ENCODE measurements at regions not wholly inside any gene's neighbourhood (a gene's known extent, or its start where the extent isn't known, plus 50 kb on each side); places are given as distances from the start of the nearest gene placed in this dataset.

DNA sequence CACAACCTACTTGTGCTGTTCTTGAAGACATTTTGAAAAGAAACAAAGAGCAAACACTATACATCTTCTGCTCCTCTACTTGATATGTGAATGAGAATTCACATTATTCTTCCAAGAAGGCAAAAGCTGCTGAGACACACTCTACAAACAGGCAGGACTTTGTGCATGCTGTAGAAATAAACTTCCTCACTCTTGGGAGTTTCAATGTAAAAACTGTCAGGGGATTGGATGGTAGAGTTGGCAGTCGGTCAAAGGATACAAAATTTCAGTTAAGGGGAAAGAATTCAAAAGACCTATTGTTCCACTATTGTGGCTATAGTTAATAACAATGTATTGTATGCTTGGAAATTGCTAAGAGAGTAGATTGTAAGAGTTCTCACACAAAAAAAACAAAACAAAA lies 196.3 kb downstream of the MC4R start (continued):
- TF ChIP-seq, protein P1, sequence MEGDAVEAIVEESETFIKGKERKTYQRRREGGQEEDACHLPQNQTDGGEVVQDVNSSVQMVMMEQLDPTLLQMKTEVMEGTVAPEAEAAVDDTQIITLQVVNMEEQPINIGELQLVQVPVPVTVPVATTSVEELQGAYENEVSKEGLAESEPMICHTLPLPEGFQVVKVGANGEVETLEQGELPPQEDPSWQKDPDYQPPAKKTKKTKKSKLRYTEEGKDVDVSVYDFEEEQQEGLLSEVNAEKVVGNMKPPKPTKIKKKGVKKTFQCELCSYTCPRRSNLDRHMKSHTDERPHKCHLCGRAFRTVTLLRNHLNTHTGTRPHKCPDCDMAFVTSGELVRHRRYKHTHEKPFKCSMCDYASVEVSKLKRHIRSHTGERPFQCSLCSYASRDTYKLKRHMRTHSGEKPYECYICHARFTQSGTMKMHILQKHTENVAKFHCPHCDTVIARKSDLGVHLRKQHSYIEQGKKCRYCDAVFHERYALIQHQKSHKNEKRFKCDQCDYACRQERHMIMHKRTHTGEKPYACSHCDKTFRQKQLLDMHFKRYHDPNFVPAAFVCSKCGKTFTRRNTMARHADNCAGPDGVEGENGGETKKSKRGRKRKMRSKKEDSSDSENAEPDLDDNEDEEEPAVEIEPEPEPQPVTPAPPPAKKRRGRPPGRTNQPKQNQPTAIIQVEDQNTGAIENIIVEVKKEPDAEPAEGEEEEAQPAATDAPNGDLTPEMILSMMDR (IDR thresholded peaks at IDR 0.05 in 2 of 3, conservative IDR thresholded peaks at IDR 0.05 in 1 of 3; ENCODE audit: control insufficient read depth in 2 of 3, extremely low read depth in 1 of 3, insufficient read depth in 1 of 3, low read depth in 3 of 3, low read length in 3 of 3): no peak
- TF ChIP-seq TCF12 (IDR thresholded peaks at IDR 0.05; ENCODE audit: low read depth, low read length) (no peak), CHD2 (IDR thresholded peaks at IDR 0.05; ENCODE audit: borderline replicate concordance, low read depth, low read length) (no peak), SUPT20H (IDR thresholded peaks at IDR 0.05; ENCODE audit: borderline replicate concordance, control insufficient read depth, low read depth, low read length) (no peak), NFIC (IDR thresholded peaks at IDR 0.05; ENCODE audit: low read depth, low read length) (no peak), CHD4 (IDR thresholded peaks at IDR 0.05) (no peak)
- TF ChIP-seq, protein P2, sequence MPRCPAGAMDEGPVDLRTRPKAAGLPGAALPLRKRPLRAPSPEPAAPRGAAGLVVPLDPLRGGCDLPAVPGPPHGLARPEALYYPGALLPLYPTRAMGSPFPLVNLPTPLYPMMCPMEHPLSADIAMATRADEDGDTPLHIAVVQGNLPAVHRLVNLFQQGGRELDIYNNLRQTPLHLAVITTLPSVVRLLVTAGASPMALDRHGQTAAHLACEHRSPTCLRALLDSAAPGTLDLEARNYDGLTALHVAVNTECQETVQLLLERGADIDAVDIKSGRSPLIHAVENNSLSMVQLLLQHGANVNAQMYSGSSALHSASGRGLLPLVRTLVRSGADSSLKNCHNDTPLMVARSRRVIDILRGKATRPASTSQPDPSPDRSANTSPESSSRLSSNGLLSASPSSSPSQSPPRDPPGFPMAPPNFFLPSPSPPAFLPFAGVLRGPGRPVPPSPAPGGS (IDR thresholded peaks at IDR 0.05; ENCODE audit: borderline replicate concordance, insufficient read depth, low read depth, low read length, poor library complexity, severe bottlenecking): no peak
- TF ChIP-seq, protein P3, sequence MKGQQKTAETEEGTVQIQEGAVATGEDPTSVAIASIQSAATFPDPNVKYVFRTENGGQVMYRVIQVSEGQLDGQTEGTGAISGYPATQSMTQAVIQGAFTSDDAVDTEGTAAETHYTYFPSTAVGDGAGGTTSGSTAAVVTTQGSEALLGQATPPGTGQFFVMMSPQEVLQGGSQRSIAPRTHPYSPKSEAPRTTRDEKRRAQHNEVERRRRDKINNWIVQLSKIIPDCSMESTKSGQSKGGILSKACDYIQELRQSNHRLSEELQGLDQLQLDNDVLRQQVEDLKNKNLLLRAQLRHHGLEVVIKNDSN (IDR thresholded peaks at IDR 0.05; ENCODE audit: borderline replicate concordance, extremely low read length, insufficient read depth, low read depth, low read length): no peak

DNA sequence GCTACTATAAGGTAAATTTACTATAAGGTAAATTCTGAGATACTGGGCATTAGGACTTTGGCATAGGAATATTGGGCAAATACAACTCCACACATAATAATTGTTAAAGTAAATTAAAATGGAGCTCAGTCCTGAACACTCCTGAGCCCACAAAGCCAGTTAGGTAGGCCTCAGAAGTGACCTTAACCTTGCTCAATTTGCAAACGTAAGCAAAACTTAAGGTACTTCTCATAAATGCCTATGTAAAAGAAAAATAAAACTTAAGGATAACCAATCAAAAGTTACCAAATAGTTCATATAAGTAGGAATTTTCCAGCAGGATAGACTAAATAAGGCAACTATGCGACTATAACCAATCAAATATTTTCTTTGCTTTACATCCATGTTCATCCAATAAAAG lies 197.7 kb downstream of the MC4R start:
- intact Hi-C loops (cut with micrococcal nuclease; ENCODE audit: unreplicated experiment) (no loop called here), in situ Hi-C loops (cut with MboI) (no loop called here)
- CTCF ChIA-PET: no interaction called here
- WGBS (ENCODE audit: insufficient coverage, insufficient replicate concordance, low lambda C conversion rate, missing lambda C conversion rate): 30% methylated on average over 2 of the region's 2 CpGs
- SMC1A ChIA-PET (ENCODE audit: uncharacterized antibody, unreplicated experiment): interaction anchor here (1.5 kb wide), 1 partner anchor 8 kb away, joined by 6 read pairs; no protein-coding TSS in a partner anchor
- Histone ChIP-seq H3K79me2 (ENCODE audit: control insufficient read depth, insufficient read depth, low read length) (no peaks in the 10 kb centered on the region), H3K4me3 (no peak overlapping the region), H3K9ac (ENCODE audit: control insufficient read depth, insufficient read depth, low read length) (no peak overlapping the region), H3K4me2 (ENCODE audit: control insufficient read depth, insufficient read depth) (no peak overlapping the region), H4K20me1 (ENCODE audit: control insufficient read depth, insufficient read depth) (no peaks in the 10 kb centered on the region), H2AFZ (ENCODE audit: control insufficient read depth, low read depth, low read length) (no peak overlapping the region), H3K9me3 (replicated peaks; ENCODE audit: control insufficient read depth, insufficient read depth, low read length) (no peaks in the 10 kb centered on the region), H3K27ac (ENCODE audit: control insufficient read depth, insufficient read depth) (no peak overlapping the region), H3K36me3 (ENCODE audit: control insufficient read depth in 2 of 2, insufficient read depth in 2 of 2, low read length in 1 of 2) (no peaks in the 10 kb centered on the region), H3K27me3 (replicated peaks in 1 of 2; ENCODE audit: control insufficient read depth in 2 of 2, insufficient read depth in 2 of 2, low read length in 1 of 2) (no peaks in the 10 kb centered on the region), H3K4me1 (ENCODE audit: control insufficient read depth, insufficient read depth, low read length) (no peaks in the 10 kb centered on the region)
- ATAC-seq: no peak
- no TSS peak for BruUV-seq (replicated peaks)
- POLR2A ChIA-PET: no interaction called here
- DNase-seq (ENCODE audit: low read depth, low spot score): no peak
- FAIRE-seq: no peak
- RAD21 ChIA-PET (ENCODE audit: unreplicated experiment): no interaction called here
- TF ChIP-seq, protein P4, sequence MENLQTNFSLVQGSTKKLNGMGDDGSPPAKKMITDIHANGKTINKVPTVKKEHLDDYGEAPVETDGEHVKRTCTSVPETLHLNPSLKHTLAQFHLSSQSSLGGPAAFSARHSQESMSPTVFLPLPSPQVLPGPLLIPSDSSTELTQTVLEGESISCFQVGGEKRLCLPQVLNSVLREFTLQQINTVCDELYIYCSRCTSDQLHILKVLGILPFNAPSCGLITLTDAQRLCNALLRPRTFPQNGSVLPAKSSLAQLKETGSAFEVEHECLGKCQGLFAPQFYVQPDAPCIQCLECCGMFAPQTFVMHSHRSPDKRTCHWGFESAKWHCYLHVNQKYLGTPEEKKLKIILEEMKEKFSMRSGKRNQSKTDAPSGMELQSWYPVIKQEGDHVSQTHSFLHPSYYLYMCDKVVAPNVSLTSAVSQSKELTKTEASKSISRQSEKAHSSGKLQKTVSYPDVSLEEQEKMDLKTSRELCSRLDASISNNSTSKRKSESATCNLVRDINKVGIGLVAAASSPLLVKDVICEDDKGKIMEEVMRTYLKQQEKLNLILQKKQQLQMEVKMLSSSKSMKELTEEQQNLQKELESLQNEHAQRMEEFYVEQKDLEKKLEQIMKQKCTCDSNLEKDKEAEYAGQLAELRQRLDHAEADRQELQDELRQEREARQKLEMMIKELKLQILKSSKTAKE (IDR thresholded peaks at IDR 0.05; ENCODE audit: low read depth, poor library complexity, severe bottlenecking): no peak
- TF ChIP-seq MTA2 (IDR thresholded peaks at IDR 0.05; ENCODE audit: low read depth) (no peak), SMC3 (IDR thresholded peaks at IDR 0.05; ENCODE audit: borderline replicate concordance, low read length) (no peak)
- TF ChIP-seq, protein P5, sequence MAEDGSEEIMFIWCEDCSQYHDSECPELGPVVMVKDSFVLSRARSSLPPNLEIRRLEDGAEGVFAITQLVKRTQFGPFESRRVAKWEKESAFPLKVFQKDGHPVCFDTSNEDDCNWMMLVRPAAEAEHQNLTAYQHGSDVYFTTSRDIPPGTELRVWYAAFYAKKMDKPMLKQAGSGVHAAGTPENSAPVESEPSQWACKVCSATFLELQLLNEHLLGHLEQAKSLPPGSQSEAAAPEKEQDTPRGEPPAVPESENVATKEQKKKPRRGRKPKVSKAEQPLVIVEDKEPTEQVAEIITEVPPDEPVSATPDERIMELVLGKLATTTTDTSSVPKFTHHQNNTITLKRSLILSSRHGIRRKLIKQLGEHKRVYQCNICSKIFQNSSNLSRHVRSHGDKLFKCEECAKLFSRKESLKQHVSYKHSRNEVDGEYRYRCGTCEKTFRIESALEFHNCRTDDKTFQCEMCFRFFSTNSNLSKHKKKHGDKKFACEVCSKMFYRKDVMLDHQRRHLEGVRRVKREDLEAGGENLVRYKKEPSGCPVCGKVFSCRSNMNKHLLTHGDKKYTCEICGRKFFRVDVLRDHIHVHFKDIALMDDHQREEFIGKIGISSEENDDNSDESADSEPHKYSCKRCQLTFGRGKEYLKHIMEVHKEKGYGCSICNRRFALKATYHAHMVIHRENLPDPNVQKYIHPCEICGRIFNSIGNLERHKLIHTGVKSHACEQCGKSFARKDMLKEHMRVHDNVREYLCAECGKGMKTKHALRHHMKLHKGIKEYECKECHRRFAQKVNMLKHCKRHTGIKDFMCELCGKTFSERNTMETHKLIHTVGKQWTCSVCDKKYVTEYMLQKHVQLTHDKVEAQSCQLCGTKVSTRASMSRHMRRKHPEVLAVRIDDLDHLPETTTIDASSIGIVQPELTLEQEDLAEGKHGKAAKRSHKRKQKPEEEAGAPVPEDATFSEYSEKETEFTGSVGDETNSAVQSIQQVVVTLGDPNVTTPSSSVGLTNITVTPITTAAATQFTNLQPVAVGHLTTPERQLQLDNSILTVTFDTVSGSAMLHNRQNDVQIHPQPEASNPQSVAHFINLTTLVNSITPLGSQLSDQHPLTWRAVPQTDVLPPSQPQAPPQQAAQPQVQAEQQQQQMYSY (CRISPR knock-in tag; IDR thresholded peaks at IDR 0.05): no peak

All from GM12878 (cell line).